ENCODE measurements at regions not wholly inside any gene's neighbourhood (a gene's known extent, or its start where the extent isn't known, plus 50 kb on each side); places are given as distances from the start of the nearest gene placed in this dataset.

GRCh38 chr11:116579031-116579653 lies 193.6 kb downstream of the BUD13 start:
- TF ChIP-seq SIN3A (IDR thresholded peaks at IDR 0.05; ENCODE audit: borderline replicate concordance, low read depth, low read length) = no peak
- TF ChIP-seq REST (IDR thresholded peaks at IDR 0.05; ENCODE audit: low read depth, low read length) = no peak
- TF ChIP-seq EZH2phosphoT487 (IDR thresholded peaks at IDR 0.05; ENCODE audit: borderline replicate concordance, low read depth) = no peak
- no peak for TF ChIP-seq PBX3 (IDR thresholded peaks at IDR 0.05)

All from SK-N-SH (cell line).